DMS 273 (cell line): ENCODE measurements at regions not wholly inside any gene's neighbourhood (a gene's known extent, or its start where the extent isn't known, plus 50 kb on each side); places are given as distances from the start of the nearest gene placed in this dataset.

Source experiments
- DNase-seq: peaks from one replicate; lab custom pipeline; 2025; ENCODE audit not compliant: unreplicated experiment; lab: John Stamatoyannopoulos, UW

DNA sequence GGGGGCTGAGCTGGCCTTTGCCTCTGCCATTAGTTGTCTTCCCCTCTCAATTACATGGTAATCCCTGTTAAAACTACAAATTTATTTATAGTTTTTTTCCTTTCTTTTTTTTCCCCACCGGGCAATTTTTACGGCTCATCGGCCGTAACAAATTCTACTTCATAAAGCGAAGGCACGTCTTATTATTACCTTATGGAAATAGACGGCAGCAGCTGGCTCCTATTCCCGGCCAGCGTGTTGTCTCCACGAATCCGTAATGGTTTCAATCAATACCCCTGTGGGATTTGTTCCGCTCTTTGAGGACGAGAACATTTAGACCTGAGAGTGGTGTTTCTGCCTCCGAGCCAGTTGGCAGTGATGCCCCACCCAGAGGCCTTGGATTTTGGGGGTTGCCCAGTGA lies 52.4 kb upstream of the IGSF21 start:
- DNase-seq: no peak

DNA sequence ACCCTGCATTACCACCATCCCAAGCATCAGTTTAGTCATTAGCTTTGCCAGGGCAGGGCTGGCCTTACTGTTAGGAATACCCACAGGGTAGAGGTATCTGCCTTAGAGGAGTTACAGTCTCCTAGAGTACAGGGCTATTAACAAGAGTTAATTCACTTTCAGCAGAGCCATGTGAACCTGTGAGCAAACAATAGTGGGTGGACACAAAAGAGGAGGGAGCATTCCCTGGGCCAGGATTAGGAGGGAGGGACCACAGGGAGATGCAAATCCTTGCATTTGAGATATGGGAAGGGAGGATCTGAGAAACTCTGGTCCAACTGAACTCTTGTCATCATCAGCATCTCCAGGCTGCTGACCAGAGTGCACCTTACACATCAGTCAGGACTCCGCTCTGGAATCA lies 51.1 kb upstream of the IGSF21 start:
- no peak for DNase-seq

DNA sequence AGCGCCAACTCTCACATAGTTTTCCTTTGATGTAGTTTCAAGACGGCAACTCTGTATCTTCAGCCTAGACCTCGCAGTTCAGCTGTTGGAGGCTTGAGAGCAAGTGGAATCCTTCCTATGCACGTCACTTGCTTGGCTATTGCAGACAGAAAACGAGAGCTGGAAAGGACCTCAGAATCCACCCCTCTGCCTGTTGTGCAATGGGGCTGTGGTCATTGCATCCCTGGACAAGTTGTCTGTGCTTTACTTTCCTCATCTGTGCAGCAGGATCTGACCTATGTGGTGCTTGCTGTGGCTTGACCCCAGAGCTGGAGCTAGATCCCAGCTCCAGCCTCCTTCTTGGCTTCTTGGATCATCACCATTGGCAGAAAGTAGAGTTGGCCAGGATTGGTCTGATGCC lies 50.0 kb upstream of the IGSF21 start:
- no peak for DNase-seq
